Stomach (tissue), 4 donors: ENCODE measurements at regions not wholly inside any gene's neighbourhood (a gene's known extent, or its start where the extent isn't known, plus 50 kb on each side); places are given as distances from the start of the nearest gene placed in this dataset.

Experiments
- EP300 ChIP-seq: sonication (generic); formaldehyde crosslinking; IDR thresholded peaks from one replicate; pipeline ENCODE4 v1.6.1; 2017; ENCODE audit warnings: antibody characterized with exemption
- POLR2A ChIP-seq, 4 donors: fragments of 450-650 bp; IDR thresholded peaks; one replicate each; pipeline ENCODE4 v1.6.1; 2016; ENCODE audit warnings: antibody characterized with exemption in 4 of 4, control low read depth in 2 of 4, mild to moderate bottlenecking in 1 of 4, moderate library complexity in 1 of 4
- TF ChIP-seq, protein P1 (sequence below), 7 experiments: fragments of 450-650 bp in 4 of 7; fragments of 200-600 bp in 3 of 7; sonication (generic) in 3 of 7; IDR thresholded peaks; one replicate each; pipeline ENCODE4 v1.5.1; 2016 to 2019; ENCODE audit warnings: antibody characterized with exemption in 7 of 7, control low read depth in 2 of 7, mild to moderate bottlenecking in 1 of 7

DNA sequence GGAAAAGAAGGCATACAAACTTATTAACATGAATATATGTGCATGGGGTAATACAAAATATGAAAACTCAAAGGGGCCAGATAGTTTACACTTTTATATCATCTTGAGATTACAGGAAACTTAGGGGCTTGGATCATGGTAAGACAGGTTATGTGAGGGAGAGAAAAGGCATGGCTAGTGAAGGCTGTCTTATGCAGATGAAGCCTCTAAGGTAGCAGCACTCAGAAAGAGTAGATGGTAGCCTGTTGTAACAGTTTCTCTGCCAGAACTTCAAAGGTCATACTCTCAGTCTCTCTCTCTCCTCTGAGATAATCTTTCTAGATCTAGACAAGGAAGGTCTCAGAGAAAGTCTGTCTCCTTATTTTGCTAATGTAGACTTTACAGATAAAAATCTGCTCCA, 57.2 kb upstream of the FGF10 start:
- TF ChIP-seq, protein P1, sequence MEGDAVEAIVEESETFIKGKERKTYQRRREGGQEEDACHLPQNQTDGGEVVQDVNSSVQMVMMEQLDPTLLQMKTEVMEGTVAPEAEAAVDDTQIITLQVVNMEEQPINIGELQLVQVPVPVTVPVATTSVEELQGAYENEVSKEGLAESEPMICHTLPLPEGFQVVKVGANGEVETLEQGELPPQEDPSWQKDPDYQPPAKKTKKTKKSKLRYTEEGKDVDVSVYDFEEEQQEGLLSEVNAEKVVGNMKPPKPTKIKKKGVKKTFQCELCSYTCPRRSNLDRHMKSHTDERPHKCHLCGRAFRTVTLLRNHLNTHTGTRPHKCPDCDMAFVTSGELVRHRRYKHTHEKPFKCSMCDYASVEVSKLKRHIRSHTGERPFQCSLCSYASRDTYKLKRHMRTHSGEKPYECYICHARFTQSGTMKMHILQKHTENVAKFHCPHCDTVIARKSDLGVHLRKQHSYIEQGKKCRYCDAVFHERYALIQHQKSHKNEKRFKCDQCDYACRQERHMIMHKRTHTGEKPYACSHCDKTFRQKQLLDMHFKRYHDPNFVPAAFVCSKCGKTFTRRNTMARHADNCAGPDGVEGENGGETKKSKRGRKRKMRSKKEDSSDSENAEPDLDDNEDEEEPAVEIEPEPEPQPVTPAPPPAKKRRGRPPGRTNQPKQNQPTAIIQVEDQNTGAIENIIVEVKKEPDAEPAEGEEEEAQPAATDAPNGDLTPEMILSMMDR (IDR thresholded peaks at IDR 0.05) = no peak
- TF ChIP-seq EP300 (no peak), POLR2A (IDR thresholded peaks at IDR 0.05) (no peak)
